ENCODE measurements at regions not wholly inside any gene's neighbourhood (a gene's known extent, or its start where the extent isn't known, plus 50 kb on each side); places are given as distances from the start of the nearest gene placed in this dataset.

GRCh38 chr11:111021131-111021530 is 224.4 kb upstream of the POU2AF2 start:
- Histone ChIP-seq H3K4me3 (ENCODE audit: low read length in 2 of 2) (no peak overlapping the region), H3K36me3 (ENCODE audit: insufficient read depth, low read length) (no peaks in the 10 kb centered on the region), H3K4me1 (ENCODE audit: insufficient read depth, low read length) (no peaks in the 10 kb centered on the region), H3K9me3 (ENCODE audit: control insufficient read depth in 1 of 2, low read length in 2 of 2) (no peaks in the 10 kb centered on the region), H3K27ac (ENCODE audit: low read depth, low read length) (no peak overlapping the region), H3K27me3 (ENCODE audit: insufficient read depth, low read length) (no peaks in the 10 kb centered on the region)
- ChIA-PET CTCF (ENCODE audit: partially characterized antibody) (no interaction called here), POLR2A (ENCODE audit: partially characterized antibody) (no interaction called here)
- H3K36me3 Mint-ChIP-seq: no peaks in the 10 kb centered on the region
- H3K9me3 Mint-ChIP-seq: peaks cover 0 to 4% (median 0%) of the 10 kb centered on the region in 8 donors
- no peak overlapping the region for H3K4me3 Mint-ChIP-seq
- intact Hi-C loops (cut with micrococcal nuclease): no loop called here
- no peak for DNase-seq
- H3K27ac Mint-ChIP-seq: no peak overlapping the region
- H3K27me3 Mint-ChIP-seq: peaks cover 0 to 5% of the 10 kb centered on the region in 2 donors
- no peaks in the 10 kb centered on the region for H3K4me1 Mint-ChIP-seq

GRCh38 chr11:111019871-111020670 is 225.5 kb upstream of the POU2AF2 start:
- DNase-seq: no peak
- no peak overlapping the region for H3K27ac ChIP-seq (ENCODE audit: low read depth, low read length)
- ChIA-PET POLR2A (ENCODE audit: partially characterized antibody) (no interaction called here), CTCF (ENCODE audit: partially characterized antibody) (no interaction called here)
- H3K27me3 ChIP-seq (ENCODE audit: insufficient read depth, low read length): no peaks in the 10 kb centered on the region
- intact Hi-C loops (cut with micrococcal nuclease): no loop called here
- Mint-ChIP-seq H3K27ac (no peak overlapping the region), H3K9me3 (peaks cover 0 to 1% (median 0%) of the 10 kb centered on the region in 8 donors), H3K4me3 (no peak overlapping the region), H3K36me3 (no peaks in the 10 kb centered on the region), H3K27me3 (peaks cover 0 to 5% of the 10 kb centered on the region in 2 donors), H3K4me1 (no peaks in the 10 kb centered on the region)
- H3K4me3 ChIP-seq (ENCODE audit: low read length in 2 of 2): no peak overlapping the region
- no peaks in the 10 kb centered on the region for H3K36me3 ChIP-seq (ENCODE audit: insufficient read depth, low read length)
- H3K9me3 ChIP-seq (ENCODE audit: control insufficient read depth in 1 of 2, low read length in 2 of 2): no peaks in the 10 kb centered on the region
- no peaks in the 10 kb centered on the region for H3K4me1 ChIP-seq (ENCODE audit: insufficient read depth, low read length)

DNA sequence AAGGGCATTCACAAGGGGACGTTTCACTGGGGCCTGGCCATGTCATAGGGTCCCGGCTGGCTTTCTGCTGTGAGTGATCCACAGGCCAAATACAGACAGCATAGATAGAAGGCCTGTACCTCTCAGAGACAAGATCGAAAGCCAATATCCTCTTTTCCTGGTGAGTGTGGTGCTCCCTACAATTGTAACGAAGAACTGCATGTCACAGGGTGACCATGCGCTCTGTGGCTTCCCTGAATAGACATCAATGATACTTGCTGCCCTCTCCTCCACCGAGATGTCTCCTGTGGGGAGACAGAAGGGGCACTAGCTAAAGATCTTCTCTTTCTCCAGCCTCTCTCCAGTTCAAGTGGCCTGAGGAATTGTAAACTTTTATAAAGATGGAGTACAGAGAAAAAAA is 226.1 kb upstream of the POU2AF2 start:
- no peaks in the 10 kb centered on the region for H3K36me3 ChIP-seq (ENCODE audit: insufficient read depth, low read length)
- intact Hi-C loops (cut with micrococcal nuclease): no loop called here
- H3K9me3 ChIP-seq (ENCODE audit: control insufficient read depth in 1 of 2, low read length in 2 of 2): no peaks in the 10 kb centered on the region
- no peaks in the 10 kb centered on the region for H3K36me3 Mint-ChIP-seq
- peaks cover 0 to under 1% (median 0%) of the 10 kb centered on the region in 8 donors for H3K9me3 Mint-ChIP-seq
- H3K27ac ChIP-seq (ENCODE audit: low read depth, low read length): no peak overlapping the region
- ChIA-PET POLR2A (ENCODE audit: partially characterized antibody) (no interaction called here), CTCF (ENCODE audit: partially characterized antibody) (no interaction called here)
- H3K4me1 Mint-ChIP-seq: no peaks in the 10 kb centered on the region
- H3K27ac Mint-ChIP-seq: no peak overlapping the region
- no peaks in the 10 kb centered on the region for H3K27me3 ChIP-seq (ENCODE audit: insufficient read depth, low read length)
- no peak overlapping the region for H3K4me3 ChIP-seq (ENCODE audit: low read length in 2 of 2)
- DNase-seq: no peak
- peaks cover 0 to 5% of the 10 kb centered on the region in 2 donors for H3K27me3 Mint-ChIP-seq
- no peaks in the 10 kb centered on the region for H3K4me1 ChIP-seq (ENCODE audit: insufficient read depth, low read length)
- H3K4me3 Mint-ChIP-seq: no peak overlapping the region

DNA sequence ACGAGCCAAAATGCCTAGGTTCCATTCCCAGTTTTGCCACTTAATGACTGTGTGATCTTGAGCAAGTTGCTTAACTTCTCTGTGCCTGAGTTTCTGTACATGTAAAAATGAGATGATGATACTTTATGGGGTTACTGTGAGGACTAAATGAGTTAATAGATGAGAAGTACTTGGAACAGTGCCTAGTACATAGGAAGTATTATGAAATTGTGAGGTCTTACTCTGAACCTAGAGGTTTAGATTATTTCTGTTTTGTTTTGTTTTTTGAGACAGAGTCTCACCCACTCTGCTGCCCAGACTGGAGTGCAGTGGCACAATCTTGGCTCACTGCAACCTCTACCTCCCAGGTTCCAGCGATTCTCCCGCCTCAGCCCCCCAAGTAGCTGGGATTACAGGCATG is 227.0 kb upstream of the POU2AF2 start:
- intact Hi-C loops (cut with micrococcal nuclease): no loop called here
- no peaks in the 10 kb centered on the region for H3K9me3 Mint-ChIP-seq
- H3K27ac Mint-ChIP-seq: no peak overlapping the region
- no peak for DNase-seq
- H3K27me3 ChIP-seq (ENCODE audit: insufficient read depth, low read length): no peaks in the 10 kb centered on the region
- ChIA-PET POLR2A (ENCODE audit: partially characterized antibody) (no interaction called here), CTCF (ENCODE audit: partially characterized antibody) (no interaction called here)
- no peaks in the 10 kb centered on the region for H3K4me1 Mint-ChIP-seq
- no peak overlapping the region for H3K27ac ChIP-seq (ENCODE audit: low read depth, low read length)
- no peak overlapping the region for H3K4me3 ChIP-seq (ENCODE audit: low read length in 2 of 2)
- no peaks in the 10 kb centered on the region for H3K36me3 Mint-ChIP-seq
- H3K4me1 ChIP-seq (ENCODE audit: insufficient read depth, low read length): no peaks in the 10 kb centered on the region
- peaks cover 0 to 6% of the 10 kb centered on the region in 2 donors for H3K27me3 Mint-ChIP-seq
- no peaks in the 10 kb centered on the region for H3K9me3 ChIP-seq (ENCODE audit: control insufficient read depth in 1 of 2, low read length in 2 of 2)
- no peaks in the 10 kb centered on the region for H3K36me3 ChIP-seq (ENCODE audit: insufficient read depth, low read length)
- no peak overlapping the region for H3K4me3 Mint-ChIP-seq

DNA sequence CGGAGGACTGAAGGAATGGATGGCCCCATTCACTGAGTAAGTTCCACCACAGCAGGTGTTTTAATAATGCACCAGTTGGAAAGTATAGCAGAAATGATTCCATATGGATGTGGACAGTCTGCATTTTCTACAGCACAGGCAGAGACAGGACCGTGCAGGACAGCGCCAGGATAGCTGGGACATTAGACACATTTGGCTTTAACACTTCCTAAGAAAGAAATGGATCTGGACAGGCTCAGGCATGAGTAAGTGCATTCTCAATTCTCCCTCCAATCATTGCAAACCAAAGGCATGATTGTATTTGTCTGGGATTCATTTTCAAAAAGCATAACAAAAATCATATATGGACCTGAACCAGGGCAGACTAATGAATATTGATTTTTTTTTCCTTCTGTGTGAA is 233.0 kb upstream of the POU2AF2 start:
- H3K27ac Mint-ChIP-seq: no peak overlapping the region
- ChIA-PET POLR2A (ENCODE audit: partially characterized antibody) (no interaction called here), CTCF (ENCODE audit: partially characterized antibody) (no interaction called here)
- no peaks in the 10 kb centered on the region for H3K4me1 ChIP-seq (ENCODE audit: insufficient read depth, low read length)
- no peaks in the 10 kb centered on the region for H3K36me3 Mint-ChIP-seq
- no peaks in the 10 kb centered on the region for H3K27me3 ChIP-seq (ENCODE audit: insufficient read depth, low read length)
- H3K27ac ChIP-seq (ENCODE audit: low read depth, low read length): no peak overlapping the region
- no peak overlapping the region for H3K4me3 Mint-ChIP-seq
- H3K4me1 Mint-ChIP-seq: no peaks in the 10 kb centered on the region
- peaks cover 4 to 5% of the 10 kb centered on the region in 2 donors for H3K27me3 Mint-ChIP-seq
- H3K9me3 ChIP-seq (ENCODE audit: control insufficient read depth in 1 of 2, low read length in 2 of 2): no peaks in the 10 kb centered on the region
- no peaks in the 10 kb centered on the region for H3K36me3 ChIP-seq (ENCODE audit: insufficient read depth, low read length)
- no peak overlapping the region for H3K4me3 ChIP-seq (ENCODE audit: low read length in 2 of 2)
- DNase-seq: no peak
- H3K9me3 Mint-ChIP-seq: peaks cover 0 to 2% (median 0%) of the 10 kb centered on the region in 8 donors
- intact Hi-C loops (cut with micrococcal nuclease): no loop called here

GRCh38 chr11:111011275-111011594 is 234.3 kb upstream of the POU2AF2 start:
- H3K27ac ChIP-seq (ENCODE audit: low read depth, low read length): no peak overlapping the region
- H3K36me3 ChIP-seq (ENCODE audit: insufficient read depth, low read length): no peaks in the 10 kb centered on the region
- no peak for DNase-seq
- H3K36me3 Mint-ChIP-seq: no peaks in the 10 kb centered on the region
- ChIA-PET CTCF (ENCODE audit: partially characterized antibody) (no interaction called here), POLR2A (ENCODE audit: partially characterized antibody) (no interaction called here)
- H3K4me1 Mint-ChIP-seq: no peaks in the 10 kb centered on the region
- no peak overlapping the region for H3K4me3 ChIP-seq (ENCODE audit: low read length in 2 of 2)
- H3K27ac Mint-ChIP-seq: no peak overlapping the region
- H3K4me1 ChIP-seq (ENCODE audit: insufficient read depth, low read length): no peaks in the 10 kb centered on the region
- intact Hi-C loops (cut with micrococcal nuclease): no loop called here
- no peaks in the 10 kb centered on the region for H3K9me3 ChIP-seq (ENCODE audit: control insufficient read depth in 1 of 2, low read length in 2 of 2)
- H3K27me3 ChIP-seq (ENCODE audit: insufficient read depth, low read length): no peaks in the 10 kb centered on the region
- H3K9me3 Mint-ChIP-seq: peaks cover 0 to 2% (median 0%) of the 10 kb centered on the region in 8 donors
- peaks cover 4 to 5% of the 10 kb centered on the region in 2 donors for H3K27me3 Mint-ChIP-seq
- no peak overlapping the region for H3K4me3 Mint-ChIP-seq

DNA sequence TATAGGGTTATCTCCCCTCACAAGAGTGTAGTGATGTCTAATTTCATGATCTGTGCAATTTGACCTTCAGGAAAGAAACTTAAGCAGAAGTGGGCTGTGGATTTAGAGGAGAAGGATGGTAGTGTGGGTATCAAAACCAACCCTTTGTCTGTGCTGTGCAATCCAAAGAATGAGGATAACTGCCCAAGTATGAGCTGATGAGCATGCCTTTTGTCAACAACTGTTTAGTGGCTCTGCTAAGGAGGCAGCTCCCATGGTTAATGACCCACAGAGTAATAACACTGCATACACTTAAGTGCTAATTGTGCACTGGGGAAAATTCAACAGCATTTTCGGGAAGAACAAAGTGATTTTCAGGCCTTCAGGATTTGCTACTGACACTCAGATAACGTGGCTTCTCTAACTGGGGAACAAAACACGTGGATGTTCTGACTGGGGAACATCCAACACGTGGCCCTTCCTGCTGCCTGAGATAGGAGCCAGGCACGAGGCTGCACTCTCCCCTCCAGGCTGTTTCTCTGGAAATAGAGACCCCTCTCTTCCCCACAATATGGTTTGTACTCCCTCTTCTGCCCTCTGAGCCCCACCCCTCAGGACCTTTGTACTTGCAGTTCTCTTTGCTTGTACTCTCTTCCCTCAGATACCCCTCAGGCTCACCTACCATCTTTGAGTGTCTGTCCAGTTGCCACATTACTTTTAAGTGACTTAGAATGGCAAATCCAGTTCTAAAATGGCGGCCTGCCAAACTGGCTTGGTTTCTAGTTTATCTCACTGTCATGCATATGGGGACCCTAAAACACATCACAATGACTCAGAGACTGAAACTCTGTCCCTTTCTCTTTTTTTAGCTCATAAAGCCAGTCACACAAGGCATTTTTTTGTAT is 234.9 kb upstream of the POU2AF2 start:
- ChIA-PET POLR2A (ENCODE audit: partially characterized antibody) (no interaction called here), CTCF (ENCODE audit: partially characterized antibody) (no interaction called here)
- DNase-seq: no peak
- no peaks in the 10 kb centered on the region for H3K27me3 ChIP-seq (ENCODE audit: insufficient read depth, low read length)
- H3K4me1 ChIP-seq (ENCODE audit: insufficient read depth, low read length): no peaks in the 10 kb centered on the region
- H3K4me3 Mint-ChIP-seq: no peak overlapping the region
- intact Hi-C loops (cut with micrococcal nuclease): no loop called here
- no peak overlapping the region for H3K4me3 ChIP-seq (ENCODE audit: low read length in 2 of 2)
- H3K36me3 ChIP-seq (ENCODE audit: insufficient read depth, low read length): no peaks in the 10 kb centered on the region
- H3K9me3 ChIP-seq (ENCODE audit: control insufficient read depth in 1 of 2, low read length in 2 of 2): no peaks in the 10 kb centered on the region
- H3K9me3 Mint-ChIP-seq: peaks cover 0 to 2% (median 0%) of the 10 kb centered on the region in 8 donors
- peaks cover 4 to 5% of the 10 kb centered on the region in 2 donors for H3K27me3 Mint-ChIP-seq
- no peaks in the 10 kb centered on the region for H3K4me1 Mint-ChIP-seq
- no peak overlapping the region for H3K27ac Mint-ChIP-seq
- H3K36me3 Mint-ChIP-seq: no peaks in the 10 kb centered on the region
- H3K27ac ChIP-seq (ENCODE audit: low read depth, low read length): no peak overlapping the region

All from CD4-positive, alpha-beta memory T cell (primary cell).